ENCODE measurements at regions not wholly inside any gene's neighbourhood (a gene's known extent, or its start where the extent isn't known, plus 50 kb on each side); places are given as distances from the start of the nearest gene placed in this dataset.
"Not testable (repeated sequence)": the region's sequence is repeated elsewhere in the genome, so short reads cannot be mapped to it uniquely, and the experiment has no call there.

GRCh38 chr5:109283086-109283485 is 126.7 kb downstream of the PJA2 start:
- H3K4me1 ChIP-seq (ENCODE audit: control insufficient read depth, insufficient read depth, low read length); H3K27ac ChIP-seq (ENCODE audit: low read length); POLR2A ChIA-PET; in situ Hi-C loops (cut with HindIII; ENCODE audit: low pct_unique_long_range_greater_than_20kb, low sequenced_read_pairs); BruUV-seq (replicated peaks); CTCF ChIA-PET; H3K36me3 ChIP-seq (ENCODE audit: control insufficient read depth, insufficient read depth, low read length); H3K4me3 ChIP-seq (ENCODE audit: low read depth in 2 of 2, low read length in 2 of 2); intact Hi-C loops (cut with micrococcal nuclease; ENCODE audit: unreplicated experiment); DNase-seq (ENCODE audit: low read depth, low spot score); H3K9me3 ChIP-seq (ENCODE audit: control insufficient read depth, insufficient read depth, low read depth, low read length); H3K27me3 ChIP-seq (ENCODE audit: control insufficient read depth, insufficient read depth, low read length); ATAC-seq: not testable (repeated sequence)

- no TSS peak for BruUV-seq (replicated peaks)
- POLR2A ChIA-PET: no interaction called here
- peaks cover 8% of the 10 kb centered on the region; the same call in 1 of the 2 replicates for H3K27me3 ChIP-seq (ENCODE audit: control insufficient read depth, insufficient read depth, low read length)
- intact Hi-C loops (cut with micrococcal nuclease; ENCODE audit: unreplicated experiment) (no loop called here), in situ Hi-C loops (cut with HindIII; ENCODE audit: low pct_unique_long_range_greater_than_20kb, low sequenced_read_pairs) (no loop called here)
- no peak overlapping the region for H3K4me3 ChIP-seq (ENCODE audit: low read depth in 2 of 2, low read length in 2 of 2)
- H3K9me3 ChIP-seq (ENCODE audit: control insufficient read depth, insufficient read depth, low read depth, low read length): no peaks in the 10 kb centered on the region
- H3K36me3 ChIP-seq (ENCODE audit: control insufficient read depth, insufficient read depth, low read length): no peaks in the 10 kb centered on the region
- ATAC-seq (no peak), DNase-seq (ENCODE audit: low read depth, low spot score) (no peak)
- no peak overlapping the region for H3K27ac ChIP-seq (ENCODE audit: low read length)
- CTCF ChIA-PET: no interaction called here
- H3K4me1 ChIP-seq (ENCODE audit: control insufficient read depth, insufficient read depth, low read length): no peaks in the 10 kb centered on the region
- TF ChIP-seq CTCF (IDR thresholded peaks at IDR 0.05) (no peak), POLR2AphosphoS5 (IDR thresholded peaks at IDR 0.05; ENCODE audit: low read depth, low read length) (no peak), SIN3A (IDR thresholded peaks at IDR 0.05; ENCODE audit: borderline replicate concordance, insufficient read depth, low read depth, low read length) (no peak), TCF7L2 (IDR thresholded peaks at IDR 0.05; ENCODE audit: low read depth, low read length) (no peak), REST (IDR thresholded peaks at IDR 0.05; ENCODE audit: insufficient read depth in 1 of 2, low read depth in 2 of 2, low read length in 1 of 2) (no peak)
Observed at GRCh38 chr5:109281136-109281690, 128.6 kb downstream of the PJA2 start.

GRCh38 chr5:109278141-109278540 is 131.6 kb downstream of the PJA2 start:
- DNase-seq (ENCODE audit: low read depth, low spot score) (no peak), ATAC-seq (no peak)
- H3K9me3 ChIP-seq (ENCODE audit: control insufficient read depth, insufficient read depth, low read depth, low read length): no peaks in the 10 kb centered on the region
- ChIA-PET CTCF (no interaction called here), POLR2A (no interaction called here)
- intact Hi-C loops (cut with micrococcal nuclease; ENCODE audit: unreplicated experiment) (no loop called here), in situ Hi-C loops (cut with HindIII; ENCODE audit: low pct_unique_long_range_greater_than_20kb, low sequenced_read_pairs) (no loop called here)
- H3K27ac ChIP-seq (ENCODE audit: low read length): no peak overlapping the region
- no peaks in the 10 kb centered on the region for H3K36me3 ChIP-seq (ENCODE audit: control insufficient read depth, insufficient read depth, low read length)
- no TSS peak for BruUV-seq (replicated peaks)
- peaks cover 8% of the 10 kb centered on the region; the same call in 1 of the 2 replicates for H3K27me3 ChIP-seq (ENCODE audit: control insufficient read depth, insufficient read depth, low read length)
- TF ChIP-seq REST (IDR thresholded peaks at IDR 0.05; ENCODE audit: insufficient read depth in 1 of 2, low read depth in 2 of 2, low read length in 1 of 2) (no peak), POLR2AphosphoS5 (IDR thresholded peaks at IDR 0.05; ENCODE audit: low read depth, low read length) (no peak), CTCF (IDR thresholded peaks at IDR 0.05) (no peak), TCF7L2 (IDR thresholded peaks at IDR 0.05; ENCODE audit: low read depth, low read length) (no peak), SIN3A (IDR thresholded peaks at IDR 0.05; ENCODE audit: borderline replicate concordance, insufficient read depth, low read depth, low read length) (no peak)
- no peak overlapping the region for H3K4me3 ChIP-seq (ENCODE audit: low read depth in 2 of 2, low read length in 2 of 2)
- no peaks in the 10 kb centered on the region for H3K4me1 ChIP-seq (ENCODE audit: control insufficient read depth, insufficient read depth, low read length)

Measured in Panc1 (cell line).